ENCODE measurements at regions not wholly inside any gene's neighbourhood (a gene's known extent, or its start where the extent isn't known, plus 50 kb on each side); places are given as distances from the start of the nearest gene placed in this dataset.

- Histone ChIP-seq H3K79me2 (ENCODE audit: insufficient read depth, low read length) (no peaks in the 10 kb centered on the region), H3K18ac (ENCODE audit: insufficient read length, low read depth, low read length) (no peak overlapping the region), H3K14ac (ENCODE audit: insufficient read depth, low read length) (no peak overlapping the region), H3K4ac (ENCODE audit: low read depth, low read length) (no peak overlapping the region), H3K27ac (ENCODE audit: insufficient read length, low read depth, low read length) (no peak overlapping the region), H2BK120ac (ENCODE audit: low read depth, low read length, poor library complexity, severe bottlenecking) (no peak overlapping the region), H3K4me1 (ENCODE audit: insufficient read depth, low read length) (no peaks in the 10 kb centered on the region), H2BK15ac (ENCODE audit: low read depth, low read length) (no peak overlapping the region), H3K4me2 (ENCODE audit: insufficient read depth, insufficient read length, low read length) (no peak overlapping the region), H4K91ac (ENCODE audit: insufficient read length, low read depth, low read length) (no peak overlapping the region), H3K27me3 (ENCODE audit: insufficient read depth, low read length) (no peaks in the 10 kb centered on the region), H3T11ph (ENCODE audit: low read length) (no peak overlapping the region), H2BK5ac (ENCODE audit: insufficient read length, low read length) (no peak overlapping the region), H4K8ac (replicated peaks; ENCODE audit: insufficient read length, low read depth, low read length) (no peak overlapping the region), H2AK5ac (ENCODE audit: insufficient read length, low read length) (no peak overlapping the region), H4K20me1 (ENCODE audit: control insufficient read depth, insufficient read depth, insufficient read length) (no peaks in the 10 kb centered on the region), H3K9ac (ENCODE audit: extremely low read depth, insufficient read length, low read length) (no peak overlapping the region), H2BK12ac (ENCODE audit: insufficient read length, low read depth, low read length) (no peak overlapping the region), H3K23me2 (ENCODE audit: insufficient read length, low read depth, low read length, poor library complexity, severe bottlenecking) (no peaks in the 10 kb centered on the region), H3K23ac (ENCODE audit: insufficient read length, low read depth, low read length) (no peak overlapping the region), H3K9me3 (ENCODE audit: control insufficient read depth, low read depth, low read length) (no peaks in the 10 kb centered on the region), H2BK20ac (ENCODE audit: low read depth, low read length, poor library complexity, severe bottlenecking) (no peak overlapping the region), H2AFZ (ENCODE audit: low read length) (no peak overlapping the region), H3K79me1 (ENCODE audit: insufficient read depth, low read depth, low read length, poor library complexity, severe bottlenecking) (no peaks in the 10 kb centered on the region), H3K56ac (ENCODE audit: insufficient read length, low read depth, low read length) (no peak overlapping the region), H4K5ac (ENCODE audit: insufficient read length, low read depth, low read length) (no peak overlapping the region)
- TF ChIP-seq, protein P1, sequence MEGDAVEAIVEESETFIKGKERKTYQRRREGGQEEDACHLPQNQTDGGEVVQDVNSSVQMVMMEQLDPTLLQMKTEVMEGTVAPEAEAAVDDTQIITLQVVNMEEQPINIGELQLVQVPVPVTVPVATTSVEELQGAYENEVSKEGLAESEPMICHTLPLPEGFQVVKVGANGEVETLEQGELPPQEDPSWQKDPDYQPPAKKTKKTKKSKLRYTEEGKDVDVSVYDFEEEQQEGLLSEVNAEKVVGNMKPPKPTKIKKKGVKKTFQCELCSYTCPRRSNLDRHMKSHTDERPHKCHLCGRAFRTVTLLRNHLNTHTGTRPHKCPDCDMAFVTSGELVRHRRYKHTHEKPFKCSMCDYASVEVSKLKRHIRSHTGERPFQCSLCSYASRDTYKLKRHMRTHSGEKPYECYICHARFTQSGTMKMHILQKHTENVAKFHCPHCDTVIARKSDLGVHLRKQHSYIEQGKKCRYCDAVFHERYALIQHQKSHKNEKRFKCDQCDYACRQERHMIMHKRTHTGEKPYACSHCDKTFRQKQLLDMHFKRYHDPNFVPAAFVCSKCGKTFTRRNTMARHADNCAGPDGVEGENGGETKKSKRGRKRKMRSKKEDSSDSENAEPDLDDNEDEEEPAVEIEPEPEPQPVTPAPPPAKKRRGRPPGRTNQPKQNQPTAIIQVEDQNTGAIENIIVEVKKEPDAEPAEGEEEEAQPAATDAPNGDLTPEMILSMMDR (conservative IDR thresholded peaks at IDR 0.05), result no peak
- H3K4me3 Mint-ChIP-seq, result no peak overlapping the region
- no CpG with 5 or more reads among the region's 21 CpGs for WGBS (ENCODE audit: extremely low coverage, insufficient read length, low lambda C conversion rate)
- H3K36me3 Mint-ChIP-seq (ENCODE audit: insufficient read depth in 1 of 3, low read depth in 3 of 3), result no peaks in the 10 kb centered on the region
- H3K27me3 Mint-ChIP-seq (ENCODE audit: low read depth), result peaks cover 8% of the 10 kb centered on the region
- no peak for DNase-seq
- H3K4me1 Mint-ChIP-seq, result no peaks in the 10 kb centered on the region
- H3K27ac Mint-ChIP-seq, result no peak overlapping the region
- H3K9me3 Mint-ChIP-seq, result no peaks in the 10 kb centered on the region
Observed at GRCh38 chr11:134701564-134702165, 289.6 kb upstream of the B3GAT1 start.
